MCF 10A (cell line): ENCODE measurements at regions not wholly inside any gene's neighbourhood (a gene's known extent, or its start where the extent isn't known, plus 50 kb on each side); places are given as distances from the start of the nearest gene placed in this dataset.
"Not testable (repeated sequence)": the region's sequence is repeated elsewhere in the genome, so short reads cannot be mapped to it uniquely, and the experiment has no call there.

Experiments
- BruUV-seq: library from RNA; stranded (reverse); fragments of 400-500 nt; replicated peaks from 2 replicates; lab custom pipeline; 2021; lab: Mats Ljungman, UMichigan
- CTCF ChIA-PET: fragments of 300-600 bp; sonication (Branson Sonifier 250); formaldehyde crosslinking; extraction: SDS; loops from one replicate; lab custom pipeline; 2021; ENCODE audit warnings: antibody characterized with exemption, inconsistent platforms; lab: Yijun Ruan, JAX
- POLR2A ChIA-PET: fragments of 300-600, 350-650 bp; sonication (Branson Sonifier 250); formaldehyde crosslinking; extraction: SDS; loops from one replicate; lab custom pipeline; 2020; ENCODE audit warnings: antibody characterized with exemption, inconsistent platforms; lab: Yijun Ruan, JAX
- DNase-seq: peaks from one replicate; pipeline ENCODE4 v3.0.0-alpha.2; 2018; ENCODE audit not compliant: unreplicated experiment
- H3K27ac Mint-ChIP-seq: one replicate; pipeline ENCODE4 v1.8.0; 2022; ENCODE audit warnings: mild to moderate bottlenecking, low read depth, mixed read lengths; ENCODE audit not compliant: unreplicated experiment
- H3K27me3 Mint-ChIP-seq: one replicate; pipeline ENCODE4 v1.8.0; 2022; ENCODE audit warnings: mixed read lengths; ENCODE audit not compliant: insufficient read depth, unreplicated experiment
- H3K36me3 Mint-ChIP-seq: one replicate; pipeline ENCODE4 v1.8.0; 2022; ENCODE audit warnings: mild to moderate bottlenecking, moderate library complexity, mixed read lengths; ENCODE audit not compliant: insufficient read depth, unreplicated experiment
- H3K4me1 Mint-ChIP-seq: one replicate; pipeline ENCODE4 v1.8.0; 2022; ENCODE audit warnings: mixed read lengths; ENCODE audit not compliant: insufficient read depth, unreplicated experiment
- H3K4me3 Mint-ChIP-seq: one replicate; pipeline ENCODE4 v1.8.0; 2022; ENCODE audit warnings: mild to moderate bottlenecking, moderate library complexity, mixed read lengths; ENCODE audit not compliant: unreplicated experiment
- H3K9me3 Mint-ChIP-seq: one replicate; pipeline ENCODE4 v1.8.0; 2022; ENCODE audit warnings: mixed read lengths; ENCODE audit not compliant: unreplicated experiment
- CTCF ChIP-seq: fragments of 200-600 bp; IDR thresholded peaks from one replicate; pipeline ENCODE4 v1.8.0; 2022; ENCODE audit warnings: antibody characterized with exemption, mild to moderate bottlenecking; ENCODE audit not compliant: unreplicated experiment
- intact Hi-C: fragments of 100-400 bp; cut with micrococcal nuclease; formaldehyde crosslinking; loops from 2 replicates; pipeline ENCODE4 v1.14.1; 2022

- H3K36me3 Mint-ChIP-seq, result no peaks in the 10 kb centered on the region
- CTCF ChIA-PET, result no interaction called here
- H3K4me3 Mint-ChIP-seq, result no peak overlapping the region
- POLR2A ChIA-PET, result no interaction called here
- DNase-seq, result no peak
- no peaks in the 10 kb centered on the region for H3K9me3 Mint-ChIP-seq
- no peaks in the 10 kb centered on the region for H3K4me1 Mint-ChIP-seq
- intact Hi-C loops, result no loop called here
- H3K27ac Mint-ChIP-seq, result no peak overlapping the region
- H3K27me3 Mint-ChIP-seq, result peaks cover 41% of the 10 kb centered on the region
- no peak for TF ChIP-seq CTCF
- no TSS peak for BruUV-seq
Measured at GRCh38 chr7:136274636-136275345, 297.6 kb upstream of the MTPN start.

- intact Hi-C loops, result no loop called here
- no peak for TF ChIP-seq CTCF
- H3K4me1 Mint-ChIP-seq, result no peaks in the 10 kb centered on the region
- CTCF ChIA-PET, result no interaction called here
- POLR2A ChIA-PET, result no interaction called here
- H3K9me3 Mint-ChIP-seq, result peaks cover 4% of the 10 kb centered on the region
- H3K27me3 Mint-ChIP-seq, result peaks cover 55% of the 10 kb centered on the region
- no peaks in the 10 kb centered on the region for H3K36me3 Mint-ChIP-seq
- H3K4me3 Mint-ChIP-seq, result no peak overlapping the region
- H3K27ac Mint-ChIP-seq, result no peak overlapping the region
- DNase-seq, result no peak
- BruUV-seq, result no TSS peak
Measured at GRCh38 chr7:136272934-136273333, 295.8 kb upstream of the MTPN start.

GRCh38 chr7:136267822-136268221 is 290.7 kb upstream of the MTPN start:
- Mint-ChIP-seq H3K4me1 (no peaks in the 10 kb centered on the region), H3K4me3 (no peak overlapping the region), H3K36me3 (no peaks in the 10 kb centered on the region), H3K27ac (no peak overlapping the region), H3K27me3 (peaks cover 21% of the 10 kb centered on the region), H3K9me3 (peaks cover 25% of the 10 kb centered on the region)
- intact Hi-C loops, result no loop called here
- ChIA-PET CTCF (no interaction called here), POLR2A (no interaction called here)
- no TSS peak for BruUV-seq
- no peak for DNase-seq
- TF ChIP-seq CTCF, result no peak

- no TSS peak for BruUV-seq
- peaks cover 21% of the 10 kb centered on the region for H3K27me3 Mint-ChIP-seq
- H3K27ac Mint-ChIP-seq, result no peak overlapping the region
- intact Hi-C loops, result no loop called here
- ChIA-PET CTCF (no interaction called here), POLR2A (no interaction called here)
- TF ChIP-seq CTCF, result no peak
- H3K36me3 Mint-ChIP-seq, result no peaks in the 10 kb centered on the region
- no peak overlapping the region for H3K4me3 Mint-ChIP-seq
- peaks cover 36% of the 10 kb centered on the region for H3K9me3 Mint-ChIP-seq
- H3K4me1 Mint-ChIP-seq, result no peaks in the 10 kb centered on the region
- no peak for DNase-seq
Measured at GRCh38 chr7:136266457-136266856, 289.3 kb upstream of the MTPN start.

DNA sequence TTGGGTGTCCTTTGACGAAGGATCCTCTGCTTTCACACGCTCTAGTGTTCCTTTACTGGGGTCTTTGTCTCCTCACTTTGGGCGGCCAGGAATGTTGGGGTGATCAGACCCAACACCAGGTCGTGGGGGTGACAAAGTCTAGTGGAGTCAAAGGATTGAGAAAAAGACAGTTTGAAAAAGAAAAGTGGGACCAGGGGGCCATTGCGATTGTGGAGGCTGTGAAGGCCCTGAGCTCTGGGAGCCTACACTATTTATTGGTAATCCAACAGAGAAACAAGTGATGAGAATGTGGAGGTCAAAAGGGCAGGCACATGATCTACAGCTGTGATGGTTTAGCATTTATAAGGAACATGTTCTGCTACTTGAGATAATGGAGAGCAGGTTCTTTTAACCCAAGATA is 287.1 kb upstream of the MTPN start:
- H3K27ac Mint-ChIP-seq, H3K4me1 Mint-ChIP-seq, DNase-seq, intact Hi-C loops, H3K36me3 Mint-ChIP-seq, BruUV-seq, H3K4me3 Mint-ChIP-seq: not testable (repeated sequence)
- ChIA-PET POLR2A (interaction anchor here (0.6 kb wide), 2 partner anchors 101 to 1560 kb away, joined by 3 read pairs; no protein-coding TSS in a partner anchor), CTCF (interaction anchor here (0.6 kb wide), 1 partner anchor 713 kb away, joined by 3 read pairs; no protein-coding TSS in a partner anchor)
- peaks cover 36% of the 10 kb centered on the region for H3K9me3 Mint-ChIP-seq
- H3K27me3 Mint-ChIP-seq, result peaks cover 18% of the 10 kb centered on the region

DNA sequence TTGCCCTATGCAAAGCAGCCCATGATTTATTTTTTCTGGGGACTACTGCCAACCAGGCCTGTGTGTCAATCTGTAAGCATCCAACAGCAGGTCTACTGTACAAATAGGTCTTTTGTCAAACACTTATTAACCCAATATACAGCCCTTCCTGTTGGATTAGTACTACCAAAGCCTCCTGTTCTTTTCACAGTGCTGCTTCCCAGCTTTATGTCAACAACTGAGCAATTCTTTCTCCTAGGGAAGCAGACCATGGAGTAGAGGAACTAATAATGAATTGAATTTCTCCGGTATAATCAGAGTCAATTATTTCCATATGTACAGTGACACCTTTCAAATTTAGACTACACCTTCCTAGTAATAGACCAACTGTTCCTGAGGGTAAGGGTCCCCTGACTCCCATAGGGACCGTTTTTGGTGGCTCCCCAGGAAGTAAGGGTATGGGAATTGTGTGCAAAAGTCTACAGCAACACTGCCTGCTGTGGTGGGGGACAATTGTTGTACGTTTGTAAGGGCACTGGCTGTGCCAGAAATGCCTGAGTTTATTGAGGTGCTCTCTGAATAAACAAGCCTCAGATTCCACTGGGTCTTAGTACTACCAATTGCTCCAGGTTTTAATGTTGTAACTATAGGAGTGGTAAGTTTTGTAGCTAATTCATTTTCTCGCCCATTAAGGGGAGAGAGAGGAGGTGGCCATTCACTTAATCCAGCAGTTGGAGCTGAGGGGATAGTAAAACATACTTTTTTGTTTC is 286.1 kb upstream of the MTPN start:
- intact Hi-C loops, H3K27ac Mint-ChIP-seq, H3K27me3 Mint-ChIP-seq, POLR2A ChIA-PET, H3K4me1 Mint-ChIP-seq, H3K36me3 Mint-ChIP-seq, H3K4me3 Mint-ChIP-seq, BruUV-seq, DNase-seq: not testable (repeated sequence)
- CTCF ChIA-PET, result interaction anchor here (0.6 kb wide), 1 partner anchor 714 kb away, joined by 3 read pairs; no protein-coding TSS in a partner anchor
- H3K9me3 Mint-ChIP-seq, result peaks cover 35% of the 10 kb centered on the region
